HG03457 (cell line): ENCODE measurements at regions not wholly inside any gene's neighbourhood (a gene's known extent, or its start where the extent isn't known, plus 50 kb on each side); places are given as distances from the start of the nearest gene placed in this dataset.

Experiments used
- ATAC-seq: cut with Tn5 transposase; IDR thresholded peaks from one replicate; pipeline ENCODE4 v1.9.1; 2021; ENCODE audit warnings: moderate number of reproducible peaks; ENCODE audit not compliant: unreplicated experiment

GRCh38 chr15:35596285-35596684 is 50.3 kb upstream of the DPH6 start:
- no peak for ATAC-seq

DNA sequence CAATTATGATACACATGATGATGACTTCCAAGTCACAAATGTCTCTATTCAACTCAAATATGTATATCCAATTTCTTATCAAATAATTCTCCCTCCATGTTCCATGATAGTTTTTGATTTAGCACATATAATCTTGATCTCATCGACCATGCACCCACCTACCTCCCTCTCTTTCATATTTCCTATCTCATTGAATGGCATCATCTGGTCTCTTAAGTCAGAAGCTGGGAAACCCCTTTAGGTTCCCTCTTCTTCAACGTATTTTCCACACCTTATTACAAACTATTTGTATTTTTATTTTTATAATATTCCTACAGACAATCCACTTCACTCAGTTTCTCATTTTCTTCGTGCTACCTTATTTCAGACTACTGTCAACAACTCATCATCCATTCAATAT is 56.9 kb upstream of the DPH6 start:
- no peak for ATAC-seq

DNA sequence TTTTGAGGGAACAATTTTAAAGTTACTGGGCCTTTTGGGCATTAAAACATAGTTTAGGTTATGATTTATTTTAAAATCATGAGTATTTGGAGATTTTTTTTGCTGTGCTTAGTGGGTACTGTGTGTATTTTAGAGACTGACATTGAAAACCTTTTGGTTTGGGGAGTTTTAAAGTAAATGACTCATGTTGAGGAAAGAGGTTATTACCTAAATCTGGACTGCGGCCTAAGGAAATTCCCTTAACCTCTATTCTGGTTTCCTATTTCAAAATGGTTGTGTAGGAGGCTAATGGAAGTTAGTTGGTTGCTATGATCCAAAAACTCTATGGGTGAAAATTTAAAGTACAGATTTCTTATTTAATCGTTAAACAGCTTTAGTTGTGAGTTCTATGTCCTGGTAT is 57.3 kb upstream of the DPH6 start:
- no peak for ATAC-seq

GRCh38 chr15:35603856-35604255 is 57.9 kb upstream of the DPH6 start:
- no peak for ATAC-seq

- ATAC-seq: no peak
These were observed 59.9 kb upstream of the DPH6 start for GRCh38 chr15:35605764-35606449.

DNA sequence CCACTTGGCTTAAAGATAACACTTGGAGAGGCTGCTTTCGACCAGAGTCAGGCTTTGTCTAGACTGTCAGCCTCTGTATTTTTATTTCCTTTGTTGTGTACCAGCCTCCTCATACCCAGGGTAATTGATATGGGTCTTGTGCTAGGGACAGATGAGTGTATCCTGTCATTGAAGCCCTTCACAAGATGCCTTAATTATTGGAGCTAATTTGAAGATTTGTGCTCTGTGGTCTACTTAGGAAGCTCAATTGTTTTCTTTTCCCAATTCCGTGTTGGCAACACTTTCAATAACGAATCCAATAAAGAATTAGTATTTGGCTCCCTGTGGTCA is 60.5 kb upstream of the DPH6 start:
- no peak for ATAC-seq

DNA sequence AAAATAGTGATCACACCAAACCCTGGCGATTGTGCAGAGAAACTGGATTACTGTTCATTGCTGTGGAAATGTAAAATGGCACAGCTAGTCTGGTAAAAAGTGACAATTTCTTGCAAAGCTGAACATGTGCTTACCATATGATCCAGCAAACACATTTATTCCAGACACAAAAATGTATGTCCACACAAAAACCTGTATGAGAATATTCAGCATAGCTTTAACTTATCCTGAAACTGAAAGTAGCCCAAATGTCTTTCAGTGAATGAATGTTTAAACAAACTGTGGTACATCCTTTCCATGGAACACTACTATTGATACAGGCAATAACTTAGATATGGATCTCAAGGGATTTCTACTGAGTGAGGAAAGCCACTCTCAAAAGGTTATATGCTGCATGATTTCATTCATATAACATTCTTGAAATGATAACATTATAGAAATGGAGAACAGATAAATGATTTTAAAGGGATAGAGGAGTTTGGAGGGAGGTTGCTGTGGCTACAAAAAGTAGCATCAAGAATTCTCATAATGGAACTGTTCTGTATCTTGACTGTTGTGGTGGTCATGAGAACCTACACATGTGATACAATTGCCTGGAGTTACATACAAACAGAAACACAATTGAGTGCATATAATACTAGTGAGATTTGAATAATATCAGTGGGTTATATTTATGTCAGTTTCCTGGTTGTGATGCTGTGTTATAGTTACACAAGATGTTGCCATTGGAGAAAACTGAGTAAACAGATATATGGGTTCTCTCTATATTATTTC is 70.7 kb upstream of the DPH6 start:
- no peak for ATAC-seq

- no peak for ATAC-seq
These were observed 72.6 kb upstream of the DPH6 start for GRCh38 chr15:35618260-35619188.

GRCh38 chr15:35622641-35623340 is 76.8 kb upstream of the DPH6 start:
- no peak for ATAC-seq

GRCh38 chr15:35624881-35625280 is 78.9 kb upstream of the DPH6 start:
- no peak for ATAC-seq

GRCh38 chr15:35626571-35627318 is 80.8 kb upstream of the DPH6 start:
- no peak for ATAC-seq

DNA sequence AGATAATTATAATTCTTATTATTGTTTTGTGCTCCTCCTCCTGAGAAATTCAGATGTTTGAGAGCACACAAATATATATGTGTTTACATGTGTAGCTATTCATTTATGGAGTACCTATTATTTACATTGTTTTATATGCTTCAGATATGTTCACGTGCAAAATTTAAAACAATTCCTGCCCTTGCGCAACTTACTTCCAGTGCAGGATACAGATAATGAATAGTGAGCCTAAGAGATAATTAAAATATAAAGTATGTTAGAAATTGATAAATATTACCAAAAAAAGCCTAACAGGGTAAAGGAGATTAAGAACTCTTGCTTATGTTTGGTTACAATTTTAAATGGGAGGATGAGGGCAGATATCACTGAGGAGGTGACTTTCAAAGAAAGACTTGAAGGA is 81.7 kb upstream of the DPH6 start:
- ATAC-seq: no peak

DNA sequence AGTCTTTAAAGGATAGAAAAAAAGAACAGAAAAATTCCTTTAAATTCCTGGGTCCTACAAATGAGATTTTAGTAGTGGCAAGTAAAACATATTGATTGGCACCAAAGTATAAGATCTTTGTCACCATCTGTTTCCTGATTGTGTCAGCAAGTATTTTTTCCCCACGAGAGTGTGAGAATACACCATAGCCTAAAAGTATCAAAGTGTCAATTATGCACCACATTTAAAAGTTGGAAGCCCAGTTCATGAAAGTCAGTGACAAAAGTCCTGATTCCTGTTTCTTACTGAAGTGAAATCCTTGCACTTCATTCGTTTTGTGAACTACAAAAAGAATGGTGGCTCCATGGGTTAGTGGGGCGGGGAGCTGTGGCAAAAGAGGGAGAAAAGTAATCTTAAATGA is 83.8 kb upstream of the DPH6 start:
- ATAC-seq: no peak

GRCh38 chr15:35630532-35630931 is 84.6 kb upstream of the DPH6 start:
- no peak for ATAC-seq

DNA sequence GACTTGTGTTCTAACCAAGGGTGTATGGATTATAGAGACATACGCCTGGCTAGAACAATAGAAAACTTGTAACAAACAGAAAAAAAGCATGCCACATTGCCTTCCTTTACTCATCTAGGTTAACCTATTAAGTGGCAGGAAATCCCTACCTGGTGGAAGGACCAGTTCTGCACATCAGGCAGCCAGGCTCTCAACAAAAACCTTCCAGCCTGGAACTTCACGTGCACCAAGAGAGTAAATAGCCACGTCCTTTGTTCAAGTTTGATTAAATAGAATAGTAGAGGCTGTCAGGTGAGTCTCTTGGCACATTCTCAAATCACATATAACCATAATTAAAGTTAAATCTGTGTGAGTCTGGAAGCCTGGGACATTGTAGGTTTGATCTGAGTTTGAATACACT is 85.0 kb upstream of the DPH6 start:
- ATAC-seq: no peak

- ATAC-seq: no peak
These were observed 87.7 kb upstream of the DPH6 start for GRCh38 chr15:35633677-35634076.

DNA sequence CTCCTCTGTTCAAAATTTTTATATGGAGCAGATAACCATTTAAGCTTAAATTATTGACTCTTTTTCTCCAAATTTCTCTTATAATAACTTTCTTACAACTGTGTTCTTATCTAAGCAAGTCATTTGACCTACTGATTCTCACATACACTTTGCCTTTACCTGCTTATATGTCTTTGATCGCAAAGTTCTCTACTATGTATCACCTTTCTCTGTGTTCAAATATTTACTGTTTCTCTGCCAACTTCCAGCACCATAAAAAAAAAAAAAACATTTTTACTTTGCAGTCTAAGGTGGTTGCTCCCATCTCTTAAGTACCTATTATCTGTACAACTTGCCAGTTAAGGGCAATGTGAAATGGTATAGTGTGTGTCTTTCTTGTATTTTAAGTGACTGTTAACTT is 100.8 kb upstream of the DPH6 start:
- ATAC-seq: no peak

DNA sequence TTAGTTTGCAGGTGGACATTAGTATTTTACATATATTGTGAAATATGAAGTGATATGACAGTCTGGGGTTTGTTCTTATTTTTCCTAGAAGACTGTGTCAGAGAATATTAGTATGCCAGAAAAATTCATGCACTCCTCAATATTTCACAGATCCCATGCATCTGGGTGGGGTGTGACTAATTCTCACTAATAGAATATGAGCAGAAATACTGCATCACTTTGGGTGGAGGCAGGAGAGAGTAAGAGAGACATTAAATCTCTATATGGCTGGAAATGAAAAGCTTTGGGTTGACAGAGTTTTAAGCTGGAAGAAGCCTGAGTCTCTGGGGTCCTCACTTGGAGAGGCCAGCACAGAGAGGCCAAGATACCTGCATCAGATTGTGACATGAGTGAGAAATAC is 101.3 kb upstream of the DPH6 start:
- ATAC-seq: no peak

- no peak for ATAC-seq
These were observed 103.0 kb upstream of the DPH6 start for GRCh38 chr15:35648941-35649340.

GRCh38 chr15:35649575-35649974 is 103.6 kb upstream of the DPH6 start:
- ATAC-seq: no peak
